Progenitor cell of endocrine pancreas (in vitro differentiated cells): ENCODE measurements at regions not wholly inside any gene's neighbourhood (a gene's known extent, or its start where the extent isn't known, plus 50 kb on each side); places are given as distances from the start of the nearest gene placed in this dataset.

Experiments
- DNase-seq: peaks from one replicate; pipeline ENCODE4 v3.0.0; 2021; ENCODE audit warnings: low spot score; ENCODE audit not compliant: unreplicated experiment
- H3K27ac Mint-ChIP-seq: 2 replicates; pipeline ENCODE4 v1.8.0; 2021; ENCODE audit warnings: mild to moderate bottlenecking, moderate library complexity, mixed read lengths
- H3K27me3 Mint-ChIP-seq: 2 replicates; pipeline ENCODE4 v1.8.0; 2021; ENCODE audit warnings: mixed read lengths
- H3K36me3 Mint-ChIP-seq: 2 replicates; pipeline ENCODE4 v1.8.0; 2022; ENCODE audit warnings: mixed read lengths; ENCODE audit not compliant: insufficient read depth
- H3K4me1 Mint-ChIP-seq: 2 replicates; pipeline ENCODE4 v1.8.0; 2021; ENCODE audit warnings: low read depth, mixed read lengths
- H3K4me3 Mint-ChIP-seq: 2 replicates; pipeline ENCODE4 v1.8.0; 2021; ENCODE audit warnings: low read depth, mild to moderate bottlenecking, moderate library complexity, mixed read lengths
- H3K9me3 Mint-ChIP-seq: 2 replicates; pipeline ENCODE4 v1.8.0; 2021; ENCODE audit warnings: low read depth, mixed read lengths
- TF ChIP-seq, protein P1 (sequence below): fragments of 200-600 bp; sonication (generic); IDR thresholded peaks from one replicate; pipeline ENCODE4 v1.5.0; 2021; ENCODE audit warnings: antibody characterized with exemption, mild to moderate bottlenecking; ENCODE audit not compliant: unreplicated experiment

DNA sequence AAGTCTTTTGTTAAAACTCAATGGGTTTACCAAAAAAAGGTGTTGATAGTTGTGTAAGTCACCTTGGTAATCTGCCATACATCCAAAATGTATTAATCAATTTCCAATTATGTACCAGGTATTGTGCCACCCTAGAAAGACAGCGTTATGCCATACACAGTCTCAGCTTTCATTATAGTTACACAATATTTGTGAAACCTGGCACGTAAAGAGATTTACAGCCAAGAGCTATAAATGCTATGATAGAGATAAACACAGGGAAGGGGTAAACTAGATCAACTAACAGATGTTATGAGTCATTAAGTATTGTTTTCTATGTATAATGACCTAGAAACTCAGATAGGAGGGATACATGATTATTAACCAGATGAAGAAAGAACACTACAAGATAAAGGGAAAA, 725.6 kb upstream of the SLITRK5 start:
- no peak overlapping the region for H3K4me3 Mint-ChIP-seq
- H3K27me3 Mint-ChIP-seq, result no peaks in the 10 kb centered on the region
- H3K4me1 Mint-ChIP-seq, result no peaks in the 10 kb centered on the region
- no peaks in the 10 kb centered on the region for H3K36me3 Mint-ChIP-seq
- H3K27ac Mint-ChIP-seq, result no peak overlapping the region
- TF ChIP-seq, protein P1, sequence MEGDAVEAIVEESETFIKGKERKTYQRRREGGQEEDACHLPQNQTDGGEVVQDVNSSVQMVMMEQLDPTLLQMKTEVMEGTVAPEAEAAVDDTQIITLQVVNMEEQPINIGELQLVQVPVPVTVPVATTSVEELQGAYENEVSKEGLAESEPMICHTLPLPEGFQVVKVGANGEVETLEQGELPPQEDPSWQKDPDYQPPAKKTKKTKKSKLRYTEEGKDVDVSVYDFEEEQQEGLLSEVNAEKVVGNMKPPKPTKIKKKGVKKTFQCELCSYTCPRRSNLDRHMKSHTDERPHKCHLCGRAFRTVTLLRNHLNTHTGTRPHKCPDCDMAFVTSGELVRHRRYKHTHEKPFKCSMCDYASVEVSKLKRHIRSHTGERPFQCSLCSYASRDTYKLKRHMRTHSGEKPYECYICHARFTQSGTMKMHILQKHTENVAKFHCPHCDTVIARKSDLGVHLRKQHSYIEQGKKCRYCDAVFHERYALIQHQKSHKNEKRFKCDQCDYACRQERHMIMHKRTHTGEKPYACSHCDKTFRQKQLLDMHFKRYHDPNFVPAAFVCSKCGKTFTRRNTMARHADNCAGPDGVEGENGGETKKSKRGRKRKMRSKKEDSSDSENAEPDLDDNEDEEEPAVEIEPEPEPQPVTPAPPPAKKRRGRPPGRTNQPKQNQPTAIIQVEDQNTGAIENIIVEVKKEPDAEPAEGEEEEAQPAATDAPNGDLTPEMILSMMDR, result no peak
- no peaks in the 10 kb centered on the region for H3K9me3 Mint-ChIP-seq
- DNase-seq, result no peak

DNA sequence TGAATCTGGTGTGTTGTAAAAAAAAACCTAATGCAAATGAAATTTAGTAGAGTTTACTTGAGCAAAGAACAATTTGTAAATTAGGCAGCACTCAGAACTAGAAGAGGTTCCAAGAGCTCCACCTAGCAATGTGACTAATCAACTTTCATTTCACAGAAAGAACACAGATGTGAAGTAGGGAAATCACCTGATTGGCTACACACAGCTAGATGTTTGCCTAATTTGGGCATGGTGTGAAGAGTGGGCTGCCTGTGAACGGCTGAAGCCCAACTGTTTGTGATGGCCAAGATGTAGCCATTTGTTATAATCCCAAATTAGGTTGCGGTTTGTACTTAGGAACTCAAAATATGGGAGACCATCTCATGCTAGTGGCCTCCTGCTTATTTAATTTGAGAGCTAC, 724.4 kb upstream of the SLITRK5 start:
- no peaks in the 10 kb centered on the region for H3K9me3 Mint-ChIP-seq
- no peaks in the 10 kb centered on the region for H3K27me3 Mint-ChIP-seq
- no peak for DNase-seq
- H3K4me3 Mint-ChIP-seq, result no peak overlapping the region
- no peak overlapping the region for H3K27ac Mint-ChIP-seq
- H3K4me1 Mint-ChIP-seq, result no peaks in the 10 kb centered on the region
- TF ChIP-seq, protein P1, result no peak
- H3K36me3 Mint-ChIP-seq, result no peaks in the 10 kb centered on the region

DNA sequence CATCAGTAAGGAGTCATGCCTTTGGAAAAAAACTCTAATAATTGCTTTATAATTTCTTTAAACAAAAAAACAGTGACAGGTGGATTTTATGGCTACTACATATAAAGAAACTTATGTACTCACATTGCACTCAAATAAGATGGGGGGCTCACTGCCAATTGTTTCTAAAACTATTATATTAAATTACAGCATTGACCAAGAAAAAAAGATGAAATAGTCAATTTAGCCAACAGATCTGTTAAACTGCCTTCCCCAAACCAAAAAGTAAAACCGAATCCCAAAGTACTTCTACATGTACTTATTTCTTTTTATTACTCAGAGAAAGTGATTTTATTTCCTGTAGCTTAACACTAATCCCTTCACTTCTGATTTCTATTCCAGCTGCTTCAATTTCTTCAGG, 716.8 kb upstream of the SLITRK5 start:
- Mint-ChIP-seq H3K27me3 (no peaks in the 10 kb centered on the region), H3K4me3 (no peak overlapping the region), H3K4me1 (no peaks in the 10 kb centered on the region), H3K9me3 (peaks cover 11% of the 10 kb centered on the region), H3K27ac (no peak overlapping the region), H3K36me3 (no peaks in the 10 kb centered on the region)
- no peak for DNase-seq
- TF ChIP-seq, protein P1, result no peak

DNA sequence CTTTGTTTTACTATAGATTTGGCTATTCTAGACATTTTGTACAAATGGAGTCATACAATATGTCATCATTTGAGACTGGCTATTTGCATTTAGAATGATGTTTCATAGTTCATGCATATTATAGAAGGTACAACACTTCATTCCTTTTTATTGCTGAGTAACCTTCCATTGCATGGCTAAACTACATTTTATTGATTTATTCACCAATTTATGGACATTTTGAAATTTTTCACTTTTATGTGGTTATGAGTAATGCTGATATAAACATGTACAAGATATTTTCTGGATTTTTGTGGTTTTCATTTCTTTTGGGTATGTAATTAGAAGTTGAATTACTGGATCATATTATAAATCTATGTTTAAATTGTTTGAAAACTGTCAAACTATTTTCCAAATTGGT, 710.3 kb upstream of the SLITRK5 start:
- Mint-ChIP-seq H3K9me3 (peaks cover 11% of the 10 kb centered on the region), H3K4me3 (no peak overlapping the region), H3K27ac (no peak overlapping the region), H3K27me3 (no peaks in the 10 kb centered on the region), H3K36me3 (no peaks in the 10 kb centered on the region), H3K4me1 (no peaks in the 10 kb centered on the region)
- TF ChIP-seq, protein P1, result no peak
- DNase-seq, result no peak

DNA sequence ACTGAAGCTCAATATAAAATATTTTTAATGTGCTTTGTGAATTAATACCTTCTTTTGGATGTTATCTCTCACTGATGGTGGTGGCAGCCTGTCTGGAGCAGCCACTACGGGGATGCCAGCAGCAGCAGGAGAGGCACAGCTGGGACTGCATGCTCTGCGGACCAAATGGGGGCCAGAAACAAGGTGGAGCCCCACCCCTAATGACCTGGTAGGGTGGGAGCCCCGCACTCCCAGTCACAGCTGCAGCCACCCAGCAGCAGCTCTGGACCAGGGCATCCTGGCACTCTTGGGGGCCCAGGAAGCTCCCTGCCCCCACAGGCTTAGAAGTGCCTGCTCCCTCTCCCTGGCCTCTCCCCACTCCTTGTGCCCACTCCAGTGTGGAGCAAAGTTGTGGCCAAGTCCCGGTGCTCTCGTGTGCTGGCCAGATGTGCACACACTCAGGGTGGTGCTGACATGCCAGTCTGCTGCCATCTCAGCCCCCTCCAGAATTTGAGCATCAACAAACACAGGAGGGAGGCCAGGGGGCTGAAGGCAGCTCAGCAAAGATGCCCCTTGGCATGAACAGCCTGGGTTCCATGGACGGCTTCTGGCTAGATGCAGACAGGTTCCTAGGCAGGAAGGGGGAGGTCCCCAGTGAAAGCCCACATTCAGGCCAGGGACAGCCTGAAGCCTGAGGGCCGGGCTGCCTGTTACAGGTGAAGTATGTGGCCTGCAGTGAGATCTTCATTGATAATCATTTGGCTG, 696.7 kb upstream of the SLITRK5 start:
- TF ChIP-seq, protein P1, result no peak
- H3K4me3 Mint-ChIP-seq, result no peak overlapping the region
- no peak for DNase-seq
- H3K4me1 Mint-ChIP-seq, result no peaks in the 10 kb centered on the region
- no peaks in the 10 kb centered on the region for H3K36me3 Mint-ChIP-seq
- H3K27ac Mint-ChIP-seq, result no peak overlapping the region
- H3K27me3 Mint-ChIP-seq, result peaks cover 3% of the 10 kb centered on the region
- no peaks in the 10 kb centered on the region for H3K9me3 Mint-ChIP-seq
